IMR-90 (cell line): ENCODE measurements at regions not wholly inside any gene's neighbourhood (a gene's known extent, or its start where the extent isn't known, plus 50 kb on each side); places are given as distances from the start of the nearest gene placed in this dataset.

ENCODE experiments used
- ATAC-seq: fragments of 200-7000 bp; cut with Tn5 transposase; 2 replicates; pipeline ENCODE4 v1.9.1; 2020; ENCODE audit warnings: low read depth, mild to moderate bottlenecking, moderate library complexity
- BruUV-seq: library from RNA; stranded (reverse); fragments of 400-500 nt; replicated peaks from 2 replicates; lab custom pipeline; 2021; lab: Mats Ljungman, UMichigan
- CTCF ChIA-PET: fragments of 300-600 bp; formaldehyde crosslinking; extraction: SDS; loops from one replicate; lab custom pipeline; 2021; ENCODE audit warnings: antibody characterized with exemption; lab: Yijun Ruan, JAX
- POLR2A ChIA-PET: fragments of 300-600 bp; sonication (Branson Sonifier 250); formaldehyde crosslinking; loops from one replicate; lab custom pipeline; 2022; ENCODE audit warnings: antibody characterized with exemption; ENCODE audit not compliant: unreplicated experiment; lab: Charles Lee
- DNase-seq: peaks from one replicate; pipeline ENCODE4 v3.0.0; 2013
- H2AFZ ChIP-seq: replicated peaks from 2 replicates; pipeline ENCODE3; 2013; ENCODE audit warnings: low read length, mild to moderate bottlenecking; ENCODE audit not compliant: poor library complexity
- H2AK5ac ChIP-seq: 2 replicates; pipeline ENCODE4 v1.6.1; 2013; ENCODE audit warnings: low read depth, low read length, inconsistent platforms
- H2AK9ac ChIP-seq: replicated peaks from 2 replicates; pipeline ENCODE3; 2013; ENCODE audit warnings: mild to moderate bottlenecking, low read depth, low read length, moderate library complexity; ENCODE audit not compliant: poor library complexity
- H2BK120ac ChIP-seq: 2 replicates; pipeline ENCODE4 v1.6.1; 2013; ENCODE audit warnings: low read depth, low read length, inconsistent platforms
- H2BK15ac ChIP-seq: 3 replicates; pipeline ENCODE4 v1.6.1; 2013; ENCODE audit warnings: low read depth, low read length, inconsistent platforms
- H2BK20ac ChIP-seq: 2 replicates; pipeline ENCODE4 v1.6.1; 2013; ENCODE audit warnings: low read depth, mild to moderate bottlenecking, inconsistent platforms, low read length, moderate library complexity
- H2BK5ac ChIP-seq: 2 replicates; pipeline ENCODE4 v1.6.1; 2013; ENCODE audit warnings: mild to moderate bottlenecking, low read depth, low read length, inconsistent platforms; ENCODE audit not compliant: poor library complexity, severe bottlenecking
- H3K14ac ChIP-seq: replicated peaks from 2 replicates; pipeline ENCODE4 v1.6.1; 2013; ENCODE audit warnings: low read depth, low read length, inconsistent platforms
- H3K18ac ChIP-seq: 2 replicates; pipeline ENCODE4 v1.6.1; 2013; ENCODE audit warnings: low read depth, low read length, control low read depth
- H3K23ac ChIP-seq: 2 replicates; pipeline ENCODE4 v1.6.1; 2013; ENCODE audit warnings: low read depth, low read length, inconsistent platforms
- H3K27ac ChIP-seq: 2 replicates; pipeline ENCODE4 v1.5.1; 2013; ENCODE audit warnings: mild to moderate bottlenecking, control low read depth, low read length; ENCODE audit not compliant: insufficient read depth
- H3K27me3 ChIP-seq: 2 replicates; pipeline ENCODE4 v1.6.1; 2013; ENCODE audit warnings: low read length; ENCODE audit not compliant: control insufficient read depth, insufficient read depth
- H3K36me3 ChIP-seq: 2 replicates; pipeline ENCODE4 v1.6.1; 2013; ENCODE audit warnings: low read length, mixed read lengths; ENCODE audit not compliant: control insufficient read depth, insufficient read depth
- H3K4ac ChIP-seq: 2 replicates; pipeline ENCODE4 v1.6.1; 2013; ENCODE audit warnings: low read depth, low read length, inconsistent platforms
- H3K4me1 ChIP-seq: 2 replicates; pipeline ENCODE4 v1.6.1; 2013; ENCODE audit warnings: low read length, mixed read lengths; ENCODE audit not compliant: control insufficient read depth, insufficient read depth
- H3K4me2 ChIP-seq: 2 replicates; pipeline ENCODE4 v1.6.1; 2013; ENCODE audit warnings: low read depth, mild to moderate bottlenecking, control low read depth, low read length, moderate library complexity
- H3K4me3 ChIP-seq: 2 replicates; pipeline ENCODE4 v1.5.1; 2013; ENCODE audit warnings: low read depth, mild to moderate bottlenecking, control low read depth, low read length, moderate library complexity; ENCODE audit not compliant: insufficient read depth
- H3K56ac ChIP-seq: 2 replicates; pipeline ENCODE4 v1.6.1; 2013; ENCODE audit warnings: low read length, inconsistent platforms; ENCODE audit not compliant: insufficient read depth; ENCODE audit errors: extremely low read depth
- H3K79me1 ChIP-seq, 2 experiments: 2 replicates each; pipeline ENCODE4 v1.6.1; 2013; ENCODE audit warnings: low read length in 2 of 2, inconsistent platforms in 1 of 2, low read depth in 1 of 2
- H3K9ac ChIP-seq: 2 replicates; pipeline ENCODE4 v1.6.1; 2013; ENCODE audit warnings: low read depth, low read length, control low read depth
- H3K9me1 ChIP-seq: 2 replicates; pipeline ENCODE4 v1.6.1; 2013; ENCODE audit warnings: low read length, inconsistent platforms; ENCODE audit not compliant: insufficient read depth
- H3K9me3 ChIP-seq: 2 replicates; pipeline ENCODE4 v1.6.1; 2013; ENCODE audit warnings: low read length; ENCODE audit not compliant: control insufficient read depth, insufficient read depth
- H4K20me1 ChIP-seq: 2 replicates; pipeline ENCODE4 v1.6.1; 2013; ENCODE audit warnings: low read length, inconsistent platforms; ENCODE audit not compliant: insufficient read depth
- H4K5ac ChIP-seq: 2 replicates; pipeline ENCODE4 v1.6.1; 2013; ENCODE audit warnings: mild to moderate bottlenecking, low read depth, low read length, control low read depth
- H4K8ac ChIP-seq, 2 experiments: 2 replicates each; pipeline ENCODE4 v1.6.1; 2013; ENCODE audit warnings: low read depth in 2 of 2, low read length in 2 of 2, control low read depth in 1 of 2, inconsistent platforms in 1 of 2
- H4K91ac ChIP-seq: 2 replicates; pipeline ENCODE4 v1.6.1; 2013; ENCODE audit warnings: low read depth, low read length, inconsistent platforms; ENCODE audit not compliant: insufficient read depth
- BHLHE40 ChIP-seq: fragments of 150-350 bp; IDR thresholded peaks from 2 replicates; pipeline ENCODE4 v1.6.1; 2016; ENCODE audit warnings: mild to moderate bottlenecking, low read depth, low read length
- CTCF ChIP-seq: conservative IDR thresholded peaks from 2 replicates; pipeline ENCODE4 v1.5.1; 2012; ENCODE audit warnings: mild to moderate bottlenecking, low read depth, low read length, improper control_type of control experiment
- ELK1 ChIP-seq: fragments of 150-350 bp; IDR thresholded peaks from 2 replicates; pipeline ENCODE4 v1.6.1; 2016; ENCODE audit warnings: low read depth, mild to moderate bottlenecking, low read length, moderate library complexity, borderline replicate concordance
- FOS ChIP-seq: fragments of 150-350 bp; IDR thresholded peaks from 2 replicates; pipeline ENCODE4 v1.6.1; 2016; ENCODE audit warnings: low read depth, low read length
- MAFK ChIP-seq: IDR thresholded peaks from 2 replicates; pipeline ENCODE4 v1.6.1; 2012; ENCODE audit warnings: low read depth, low read length, improper control_type of control experiment
- MAZ ChIP-seq: IDR thresholded peaks from 2 replicates; pipeline ENCODE4 v1.6.1; 2012; ENCODE audit warnings: low read depth, mild to moderate bottlenecking, low read length, improper control_type of control experiment, moderate library complexity, borderline replicate concordance
- MXI1 ChIP-seq: IDR thresholded peaks from 2 replicates; pipeline ENCODE4 v1.6.1; 2012; ENCODE audit warnings: low read depth, mild to moderate bottlenecking, low read length, moderate library complexity, borderline replicate concordance
- POLR2A ChIP-seq: IDR thresholded peaks from 2 replicates; pipeline ENCODE4 v1.6.1; 2012; ENCODE audit warnings: mild to moderate bottlenecking, low read depth, low read length
- RAD21 ChIP-seq: IDR thresholded peaks from 2 replicates; pipeline ENCODE4 v1.6.1; 2012; ENCODE audit warnings: low read length, improper control_type of control experiment
- RCOR1 ChIP-seq: IDR thresholded peaks from 2 replicates; pipeline ENCODE4 v1.6.1; 2012; ENCODE audit warnings: mild to moderate bottlenecking, low read length, improper control_type of control experiment; ENCODE audit not compliant: insufficient replicate concordance
- RFX5 ChIP-seq: IDR thresholded peaks from 2 replicates; pipeline ENCODE4 v1.8.0; 2012; ENCODE audit warnings: low read depth, mild to moderate bottlenecking, low read length, moderate library complexity
- SMC3 ChIP-seq: fragments of 150-350 bp; IDR thresholded peaks from 2 replicates; pipeline ENCODE4 v1.6.1; 2016; ENCODE audit warnings: low read depth, mild to moderate bottlenecking, antibody characterized with exemption, low read length, moderate library complexity
- USF2 ChIP-seq: fragments of 150-350 bp; IDR thresholded peaks from 2 replicates; pipeline ENCODE4 v1.6.1; 2017; ENCODE audit warnings: mild to moderate bottlenecking, antibody characterized with exemption, low read length, low read depth
- WGBS, 2 experiments: methylation state at CpG; one replicate each; pipeline versions ENCODE4 v1.1.5 to v1.1.7; 2013; ENCODE audit warnings: missing lambda C conversion rate in 2 of 2; ENCODE audit not compliant: insufficient read length in 1 of 2; ENCODE audit errors: extremely low coverage in 2 of 2; 5-methylcytosine and 5-hydroxymethylcytosine counted together
- dilution Hi-C: fragments of 300-500 bp; cut with HindIII; formaldehyde crosslinking; loops from one replicate; pipeline ENCODE4 v1.14.3; 2018; ENCODE audit warnings: low sequenced_read_pairs; ENCODE audit not compliant: unreplicated experiment
- in situ Hi-C: fragments of 300-500 bp; cut with MboI; formaldehyde crosslinking; loops from 3 replicates; pipeline ENCODE4 v1.14.3; 2019; ENCODE audit warnings: low sequenced_read_pairs, inconsistent platforms, mixed read lengths
- intact Hi-C: fragments of 100-400 bp; cut with micrococcal nuclease; formaldehyde crosslinking; loops from 2 replicates; pipeline ENCODE4 v1.10.0; 2022

GRCh38 chr13:111845621-111846351, 221.2 kb upstream of the SOX1 start:
- H4K20me1 ChIP-seq, result no peaks in the 10 kb centered on the region
- no peak overlapping the region for H4K91ac ChIP-seq
- H3K4me3 ChIP-seq, result no peak overlapping the region
- DNase-seq, result no peak
- H3K27ac ChIP-seq, result no peak overlapping the region
- H3K23ac ChIP-seq, result no peak overlapping the region
- no peak overlapping the region for H2AK9ac ChIP-seq
- no peaks in the 10 kb centered on the region for H3K36me3 ChIP-seq
- no peak overlapping the region for H2BK15ac ChIP-seq
- ChIA-PET POLR2A (no interaction called here), CTCF (interaction anchor here (0.6 kb wide), 1 partner anchor 40 kb away, joined by 3 read pairs; no protein-coding TSS in a partner anchor)
- H3K4ac ChIP-seq, result no peak overlapping the region
- 28% methylated on average over 13 of the region's 29 CpGs; no CpG with 5 or more reads in 1 of the 2 experiments for WGBS, 2 experiments
- BruUV-seq, result no TSS peak
- H2BK5ac ChIP-seq, result no peak overlapping the region
- H2BK20ac ChIP-seq, result no peak overlapping the region
- H3K56ac ChIP-seq, result no peak overlapping the region
- intact Hi-C loops (no loop called here), dilution Hi-C loops (no loop called here), in situ Hi-C loops (no loop called here)
- H4K5ac ChIP-seq, result no peak overlapping the region
- H4K8ac ChIP-seq, result no peak overlapping the region
- peaks cover 23% of the 10 kb centered on the region for H3K9me3 ChIP-seq
- no peaks in the 10 kb centered on the region for H3K79me1 ChIP-seq
- H2AFZ ChIP-seq, result no peak overlapping the region
- TF ChIP-seq POLR2A, result no peak
- TF ChIP-seq MAFK, result no peak
- no peak for TF ChIP-seq RCOR1
- no peak for TF ChIP-seq SMC3
- no peak for TF ChIP-seq MAZ
- no peak for TF ChIP-seq CTCF
- no peak for TF ChIP-seq ELK1
- no peak for TF ChIP-seq BHLHE40
- no peak for TF ChIP-seq RAD21
- TF ChIP-seq RFX5, result no peak
- TF ChIP-seq MXI1, result no peak
- no peak for TF ChIP-seq USF2
- TF ChIP-seq FOS, result no peak
- no peak overlapping the region for H3K9ac ChIP-seq
- no peaks in the 10 kb centered on the region for H3K27me3 ChIP-seq
- H2AK5ac ChIP-seq, result no peak overlapping the region
- H2BK120ac ChIP-seq, result no peak overlapping the region
- no peaks in the 10 kb centered on the region for H3K9me1 ChIP-seq
- no peak overlapping the region for H3K14ac ChIP-seq
- ATAC-seq, result no peak
- no peaks in the 10 kb centered on the region for H3K4me1 ChIP-seq
- H3K18ac ChIP-seq, result no peak overlapping the region
- H3K4me2 ChIP-seq, result no peak overlapping the region
